ENCODE measurements at regions not wholly inside any gene's neighbourhood (a gene's known extent, or its start where the extent isn't known, plus 50 kb on each side); places are given as distances from the start of the nearest gene placed in this dataset.

- H3K9me2 ChIP-seq (ENCODE audit: low read depth, low read length), result no peaks in the 10 kb centered on the region
- no peaks in the 10 kb centered on the region for H4K20me1 ChIP-seq (ENCODE audit: insufficient read depth, low read length)
- H3K36me3 ChIP-seq (ENCODE audit: insufficient read depth, low read length), result no peaks in the 10 kb centered on the region
- no peak overlapping the region for H3K9ac ChIP-seq (ENCODE audit: low read length)
- no peaks in the 10 kb centered on the region for H3K27me3 ChIP-seq (ENCODE audit: insufficient read depth, low read length)
- no peaks in the 10 kb centered on the region for H3K79me2 ChIP-seq (ENCODE audit: insufficient read depth, low read length)
- no peaks in the 10 kb centered on the region for H3F3A ChIP-seq (ENCODE audit: insufficient read depth, low read length)
- H3K9me3 ChIP-seq (ENCODE audit: low read length), result no peaks in the 10 kb centered on the region
- no peak for TF ChIP-seq EZH2 (IDR thresholded peaks at IDR 0.05; ENCODE audit: borderline replicate concordance, low read length)
- no peak for TF ChIP-seq CTCF (IDR thresholded peaks at IDR 0.05; ENCODE audit: low read length)
- H3K4me2 ChIP-seq (ENCODE audit: low read length), result no peak overlapping the region
- H3K4me3 ChIP-seq (ENCODE audit: low read depth, low read length, poor library complexity, severe bottlenecking), result no peak overlapping the region
- no peak overlapping the region for H3K27ac ChIP-seq (ENCODE audit: low read depth, low read length, poor library complexity, severe bottlenecking)
- H3K4me1 ChIP-seq (ENCODE audit: insufficient read depth, low read length, severe bottlenecking), result no peaks in the 10 kb centered on the region
- H2AFZ ChIP-seq (ENCODE audit: low read length), result no peak overlapping the region
These were observed 79.9 kb downstream of the MIAT start for GRCh38 chr22:26737262-26737661.

GRCh38 chr22:26740253-26740652, 82.9 kb downstream of the MIAT start:
- Histone ChIP-seq H3K9me2 (ENCODE audit: low read depth, low read length) (no peaks in the 10 kb centered on the region), H3K4me2 (ENCODE audit: low read length) (no peak overlapping the region), H3K9ac (ENCODE audit: low read length) (no peak overlapping the region), H3K79me2 (ENCODE audit: insufficient read depth, low read length) (no peaks in the 10 kb centered on the region), H3K36me3 (ENCODE audit: insufficient read depth, low read length) (no peaks in the 10 kb centered on the region), H3K4me3 (ENCODE audit: low read depth, low read length, poor library complexity, severe bottlenecking) (no peak overlapping the region), H3K4me1 (ENCODE audit: insufficient read depth, low read length, severe bottlenecking) (no peaks in the 10 kb centered on the region), H4K20me1 (ENCODE audit: insufficient read depth, low read length) (no peaks in the 10 kb centered on the region), H3F3A (ENCODE audit: insufficient read depth, low read length) (no peaks in the 10 kb centered on the region), H3K27me3 (ENCODE audit: insufficient read depth, low read length) (no peaks in the 10 kb centered on the region), H3K27ac (ENCODE audit: low read depth, low read length, poor library complexity, severe bottlenecking) (no peak overlapping the region), H3K9me3 (ENCODE audit: low read length) (no peaks in the 10 kb centered on the region), H2AFZ (ENCODE audit: low read length) (no peak overlapping the region)
- no peak for TF ChIP-seq CTCF (IDR thresholded peaks at IDR 0.05; ENCODE audit: low read length)
- no peak for TF ChIP-seq EZH2 (IDR thresholded peaks at IDR 0.05; ENCODE audit: borderline replicate concordance, low read length)

- Histone ChIP-seq H3K9me3 (ENCODE audit: low read length) (no peaks in the 10 kb centered on the region), H3K9ac (ENCODE audit: low read length) (no peak overlapping the region), H3K4me3 (ENCODE audit: low read depth, low read length, poor library complexity, severe bottlenecking) (no peak overlapping the region), H3K79me2 (ENCODE audit: insufficient read depth, low read length) (no peaks in the 10 kb centered on the region), H3K27me3 (ENCODE audit: insufficient read depth, low read length) (no peaks in the 10 kb centered on the region), H3K36me3 (ENCODE audit: insufficient read depth, low read length) (no peaks in the 10 kb centered on the region), H3K4me2 (ENCODE audit: low read length) (no peak overlapping the region), H2AFZ (ENCODE audit: low read length) (no peak overlapping the region), H4K20me1 (ENCODE audit: insufficient read depth, low read length) (no peaks in the 10 kb centered on the region), H3K4me1 (ENCODE audit: insufficient read depth, low read length, severe bottlenecking) (no peaks in the 10 kb centered on the region), H3K9me2 (ENCODE audit: low read depth, low read length) (no peaks in the 10 kb centered on the region), H3F3A (ENCODE audit: insufficient read depth, low read length) (no peaks in the 10 kb centered on the region), H3K27ac (ENCODE audit: low read depth, low read length, poor library complexity, severe bottlenecking) (no peak overlapping the region)
- no peak for TF ChIP-seq EZH2 (IDR thresholded peaks at IDR 0.05; ENCODE audit: borderline replicate concordance, low read length)
- no peak for TF ChIP-seq CTCF (IDR thresholded peaks at IDR 0.05; ENCODE audit: low read length)
These were observed 85.8 kb downstream of the MIAT start for GRCh38 chr22:26743149-26743548.

Data from OCI-LY1 (cell line).